ENCODE measurements at regions not wholly inside any gene's neighbourhood (a gene's known extent, or its start where the extent isn't known, plus 50 kb on each side); places are given as distances from the start of the nearest gene placed in this dataset.

DNA sequence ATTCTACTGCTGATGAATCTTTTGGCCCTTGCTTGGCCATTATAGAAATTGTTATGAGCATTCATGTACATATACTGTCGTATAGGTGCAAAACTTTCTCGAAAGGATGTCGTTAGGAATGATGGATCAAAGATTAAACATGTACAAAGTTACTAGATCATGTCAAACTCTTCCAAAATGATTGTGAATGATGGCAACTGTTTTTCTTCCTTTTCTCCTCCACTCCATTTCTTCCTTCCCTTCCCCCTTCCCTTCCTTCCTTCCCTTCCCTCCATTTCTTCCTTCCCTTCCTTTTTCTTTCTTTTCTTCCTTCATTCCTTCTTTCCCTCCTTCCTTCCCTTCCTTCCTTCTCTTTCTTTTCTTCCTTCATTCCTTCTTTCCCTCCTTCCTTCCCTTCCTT, 973.9 kb downstream of the CDH11 start:
- no peak for TF ChIP-seq POLR2AphosphoS5 (IDR thresholded peaks at IDR 0.05; ENCODE audit: borderline replicate concordance, low read depth, low read length)
- no peak for TF ChIP-seq EZH2 (IDR thresholded peaks at IDR 0.05)
- TF ChIP-seq FOXP2 (optimal IDR thresholded peaks at IDR 0.05; ENCODE audit: control extremely low read depth, extremely low read length, insufficient read depth) = no peak

Measured in SK-N-MC (cell line).